Smooth muscle cell (in vitro differentiated cells): ENCODE measurements at regions not wholly inside any gene's neighbourhood (a gene's known extent, or its start where the extent isn't known, plus 50 kb on each side); places are given as distances from the start of the nearest gene placed in this dataset.

Experiments used
- DNase-seq: peaks from one replicate; lab custom pipeline; 2025; ENCODE audit not compliant: unreplicated experiment; lab: John Stamatoyannopoulos, UW
- H2AFZ ChIP-seq: fragments of 200-600 bp; sonication (generic); 2 replicates; pipeline ENCODE4 v1.6.0; 2016; ENCODE audit warnings: antibody characterized with exemption, low read depth, mild to moderate bottlenecking
- H3F3A ChIP-seq: fragments of 200-600 bp; sonication (generic); 2 replicates; pipeline ENCODE4 v1.6.0; 2017; ENCODE audit warnings: antibody characterized with exemption, low read depth
- H3K27ac ChIP-seq: fragments of 200-600 bp; sonication (generic); 2 replicates; pipeline ENCODE4 v1.5.1; 2016; ENCODE audit warnings: low read depth, mild to moderate bottlenecking
- H3K27me3 ChIP-seq: fragments of 200-600 bp; sonication (generic); 2 replicates; pipeline ENCODE4 v1.6.1; 2016; ENCODE audit warnings: low read depth, mild to moderate bottlenecking
- H3K36me3 ChIP-seq: fragments of 200-600 bp; sonication (generic); 2 replicates; pipeline ENCODE4 v1.5.1; 2016; ENCODE audit warnings: low read depth
- H3K4me1 ChIP-seq: fragments of 200-600 bp; sonication (generic); 2 replicates; pipeline ENCODE4 v1.5.1; 2016; ENCODE audit warnings: low read depth
- H3K4me2 ChIP-seq: fragments of 200-600 bp; sonication (generic); 2 replicates; pipeline ENCODE4 v1.6.0; 2016; ENCODE audit warnings: mild to moderate bottlenecking
- H3K4me3 ChIP-seq: fragments of 200-600 bp; sonication (generic); 2 replicates; pipeline ENCODE4 v1.5.1; 2016; ENCODE audit warnings: mild to moderate bottlenecking
- H3K79me2 ChIP-seq: fragments of 200-600 bp; sonication (generic); 2 replicates; pipeline ENCODE4 v1.6.0; 2016; ENCODE audit warnings: low read depth, mild to moderate bottlenecking
- H3K9ac ChIP-seq: fragments of 200-600 bp; sonication (generic); 2 replicates; pipeline ENCODE4 v1.6.0; 2016; ENCODE audit warnings: low read depth
- H3K9me3 ChIP-seq: fragments of 200-600 bp; sonication (generic); replicated peaks from 2 replicates; pipeline ENCODE4 v1.5.1; 2016; ENCODE audit warnings: low read depth
- H4K20me1 ChIP-seq: fragments of 200-600 bp; sonication (generic); 2 replicates; pipeline ENCODE4 v1.6.0; 2016; ENCODE audit warnings: low read depth
- WGBS: methylation state at CpG from one replicate; pipeline ENCODE4 v1.1.7; 2016; ENCODE audit warnings: low lambda C conversion rate; 5-methylcytosine and 5-hydroxymethylcytosine counted together
- TF ChIP-seq, protein P1 (sequence below): fragments of 200-600 bp; sonication (generic); IDR thresholded peaks from 2 replicates; pipeline ENCODE4 v1.5.1; 2017; ENCODE audit warnings: borderline replicate concordance, mild to moderate bottlenecking, antibody characterized with exemption; ENCODE audit not compliant: insufficient read depth, poor library complexity, severe bottlenecking

DNA sequence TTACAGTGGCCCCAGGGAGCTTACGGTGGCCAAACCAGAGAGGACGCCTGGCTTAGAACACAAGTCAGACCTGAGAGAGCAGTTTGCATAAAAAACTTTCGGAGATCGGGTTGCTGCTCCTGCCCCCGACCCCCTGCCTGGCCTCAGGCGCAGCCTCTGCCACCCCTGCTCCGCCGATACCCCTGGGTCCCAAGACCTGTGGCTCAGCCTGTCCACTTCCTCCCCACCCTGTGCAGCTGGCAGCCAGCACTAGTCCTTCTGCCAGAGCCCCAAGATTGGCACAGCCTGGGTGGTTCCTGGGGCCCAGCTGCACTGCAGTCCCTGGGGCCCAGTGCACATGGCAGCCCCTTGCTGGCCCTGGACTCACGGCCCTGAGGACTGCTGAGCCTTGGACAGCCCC, 56.2 kb upstream of the SOX1 start:
- Histone ChIP-seq H3K9ac (no peak overlapping the region), H3K9me3 (no peaks in the 10 kb centered on the region), H3K36me3 (no peaks in the 10 kb centered on the region), H4K20me1 (no peaks in the 10 kb centered on the region), H2AFZ (no peak overlapping the region), H3K4me3 (no peak overlapping the region), H3K4me1 (no peaks in the 10 kb centered on the region), H3K27ac (no peak overlapping the region), H3K27me3 (no peaks in the 10 kb centered on the region), H3K4me2 (no peak overlapping the region), H3K79me2 (no peaks in the 10 kb centered on the region), H3F3A (no peaks in the 10 kb centered on the region)
- no peak for DNase-seq
- TF ChIP-seq, protein P1, sequence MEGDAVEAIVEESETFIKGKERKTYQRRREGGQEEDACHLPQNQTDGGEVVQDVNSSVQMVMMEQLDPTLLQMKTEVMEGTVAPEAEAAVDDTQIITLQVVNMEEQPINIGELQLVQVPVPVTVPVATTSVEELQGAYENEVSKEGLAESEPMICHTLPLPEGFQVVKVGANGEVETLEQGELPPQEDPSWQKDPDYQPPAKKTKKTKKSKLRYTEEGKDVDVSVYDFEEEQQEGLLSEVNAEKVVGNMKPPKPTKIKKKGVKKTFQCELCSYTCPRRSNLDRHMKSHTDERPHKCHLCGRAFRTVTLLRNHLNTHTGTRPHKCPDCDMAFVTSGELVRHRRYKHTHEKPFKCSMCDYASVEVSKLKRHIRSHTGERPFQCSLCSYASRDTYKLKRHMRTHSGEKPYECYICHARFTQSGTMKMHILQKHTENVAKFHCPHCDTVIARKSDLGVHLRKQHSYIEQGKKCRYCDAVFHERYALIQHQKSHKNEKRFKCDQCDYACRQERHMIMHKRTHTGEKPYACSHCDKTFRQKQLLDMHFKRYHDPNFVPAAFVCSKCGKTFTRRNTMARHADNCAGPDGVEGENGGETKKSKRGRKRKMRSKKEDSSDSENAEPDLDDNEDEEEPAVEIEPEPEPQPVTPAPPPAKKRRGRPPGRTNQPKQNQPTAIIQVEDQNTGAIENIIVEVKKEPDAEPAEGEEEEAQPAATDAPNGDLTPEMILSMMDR: no peak
- WGBS: 84% methylated on average over 9 of the region's 9 CpGs

- TF ChIP-seq, protein P1: no peak
- Histone ChIP-seq H4K20me1 (no peaks in the 10 kb centered on the region), H3K79me2 (no peaks in the 10 kb centered on the region), H3K36me3 (no peaks in the 10 kb centered on the region), H3K9me3 (no peaks in the 10 kb centered on the region), H3K27me3 (no peaks in the 10 kb centered on the region), H2AFZ (no peak overlapping the region), H3K27ac (no peak overlapping the region), H3K4me2 (no peak overlapping the region), H3K4me3 (no peak overlapping the region), H3F3A (no peaks in the 10 kb centered on the region), H3K9ac (no peak overlapping the region), H3K4me1 (no peaks in the 10 kb centered on the region)
- no peak for DNase-seq
- WGBS: 71% methylated on average over 27 of the region's 27 CpGs
These were observed 54.8 kb upstream of the SOX1 start for GRCh38 chr13:112012016-112012704.

DNA sequence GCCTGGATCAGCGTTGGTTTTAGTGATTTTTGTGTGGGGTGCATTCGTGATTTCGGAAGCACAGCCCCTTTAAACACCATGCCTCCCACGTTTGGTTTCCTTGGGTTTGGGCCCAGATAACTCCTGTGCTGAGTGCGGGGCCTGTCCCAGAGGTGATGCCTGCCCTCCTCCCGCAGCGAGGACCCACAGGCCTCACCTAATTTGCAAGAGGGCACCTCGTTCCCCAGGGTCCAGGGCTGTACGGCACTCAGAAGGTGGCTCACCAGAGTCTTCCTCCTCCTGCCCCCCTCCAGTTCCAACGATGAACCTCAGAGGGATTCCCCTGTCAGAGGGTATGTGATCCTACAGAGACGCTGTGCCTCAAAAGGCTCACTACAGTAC, 54.3 kb upstream of the SOX1 start:
- Histone ChIP-seq H3K36me3 (no peaks in the 10 kb centered on the region), H2AFZ (no peak overlapping the region), H3K27me3 (no peaks in the 10 kb centered on the region), H3K9ac (no peak overlapping the region), H3K9me3 (no peaks in the 10 kb centered on the region), H4K20me1 (no peaks in the 10 kb centered on the region), H3K4me1 (no peaks in the 10 kb centered on the region), H3K4me3 (no peak overlapping the region), H3F3A (no peaks in the 10 kb centered on the region), H3K79me2 (no peaks in the 10 kb centered on the region), H3K4me2 (no peak overlapping the region), H3K27ac (no peak overlapping the region)
- TF ChIP-seq, protein P1: no peak
- no peak for DNase-seq
- 84% methylated on average over 11 of the region's 11 CpGs for WGBS

- Histone ChIP-seq H3K27ac (no peak overlapping the region), H3K79me2 (no peaks in the 10 kb centered on the region), H3K9ac (no peak overlapping the region), H3K27me3 (no peaks in the 10 kb centered on the region), H2AFZ (no peak overlapping the region), H3K36me3 (no peaks in the 10 kb centered on the region), H3F3A (no peaks in the 10 kb centered on the region), H3K4me3 (no peak overlapping the region), H4K20me1 (no peaks in the 10 kb centered on the region), H3K4me2 (no peak overlapping the region), H3K4me1 (no peaks in the 10 kb centered on the region), H3K9me3 (no peaks in the 10 kb centered on the region)
- 93% methylated on average over 13 of the region's 13 CpGs for WGBS
- no peak for DNase-seq
- TF ChIP-seq, protein P1: no peak
These were observed 53.3 kb upstream of the SOX1 start for GRCh38 chr13:112013665-112014064.
